Upper lobe of left lung (tissue), 6 donors: ENCODE measurements at regions not wholly inside any gene's neighbourhood (a gene's known extent, or its start where the extent isn't known, plus 50 kb on each side); places are given as distances from the start of the nearest gene placed in this dataset.

ENCODE experiments used
- ATAC-seq, 2 donors: fragments of 200-7000 bp; cut with Tn5 transposase; one replicate each; pipeline ENCODE4 v1.9.1; 2022; ENCODE audit warnings: mild to moderate bottlenecking in 2 of 2, moderate library complexity in 2 of 2; ENCODE audit not compliant: low FRiP score in 2 of 2
- DNase-seq, 2 donors: peaks; one replicate each; pipeline ENCODE4 v3.0.0-alpha.2; 2019 to 2020
- H3K27ac ChIP-seq, 4 donors: fragments of 200-600 bp; sonication (generic); one replicate each; pipeline ENCODE4 v1.5.1; 2016 to 2019
- H3K27me3 ChIP-seq, 4 donors: fragments of 200-600 bp; sonication (generic); one replicate each; pipeline ENCODE4 v1.5.1; 2017 to 2019
- H3K36me3 ChIP-seq, 4 donors: fragments of 200-600 bp; sonication (generic); one replicate each; pipeline ENCODE4 v1.5.1; 2016 to 2019
- H3K4me1 ChIP-seq, 4 donors: fragments of 200-600 bp; sonication (generic); one replicate each; pipeline ENCODE4 v1.5.1; 2018 to 2019
- H3K4me3 ChIP-seq, 4 donors: fragments of 200-600 bp; sonication (generic); one replicate each; pipeline ENCODE4 v1.5.1; 2017 to 2019; ENCODE audit warnings: mild to moderate bottlenecking in 2 of 4, moderate library complexity in 1 of 4
- H3K9me3 ChIP-seq, 4 donors: fragments of 200-600 bp; sonication (generic); one replicate each; pipeline ENCODE4 v1.5.1; 2018 to 2019
- EP300 ChIP-seq, 4 donors: sonication (generic); formaldehyde crosslinking; IDR thresholded peaks; one replicate each; pipeline ENCODE4 v1.5.1; 2017; ENCODE audit warnings: antibody characterized with exemption in 4 of 4, control low read depth in 2 of 4
- POLR2A ChIP-seq, 4 donors: fragments of 450-650 bp; IDR thresholded peaks; one replicate each; pipeline ENCODE4 v1.5.1; 2016 to 2017; ENCODE audit warnings: antibody characterized with exemption in 4 of 4, mild to moderate bottlenecking in 2 of 4
- POLR2AphosphoS5 ChIP-seq, 2 donors: sonication (generic); formaldehyde crosslinking; IDR thresholded peaks; one replicate each; pipeline ENCODE4 v1.5.1; 2017; ENCODE audit warnings: antibody characterized with exemption in 2 of 2
- WGBS, 2 donors: methylation state at CpG; one replicate each; pipeline ENCODE4 v1.1.5; 2017 to 2018; 5-methylcytosine and 5-hydroxymethylcytosine counted together
- TF ChIP-seq, protein P1 (sequence below), 6 experiments: fragments of 450-650 bp in 4 of 6; fragments of 200-600 bp in 2 of 6; sonication (generic) in 2 of 6; IDR thresholded peaks; one replicate each; pipeline ENCODE4 v1.5.1; 2016 to 2019; ENCODE audit warnings: antibody characterized with exemption in 6 of 6
- donor health status: DM: no; HTN: no; CAD: no; lungs with moderate emphysema.
- donor health status: DM: no; HTN: yes; CAD: no; lungs with severe emphysema.

DNA sequence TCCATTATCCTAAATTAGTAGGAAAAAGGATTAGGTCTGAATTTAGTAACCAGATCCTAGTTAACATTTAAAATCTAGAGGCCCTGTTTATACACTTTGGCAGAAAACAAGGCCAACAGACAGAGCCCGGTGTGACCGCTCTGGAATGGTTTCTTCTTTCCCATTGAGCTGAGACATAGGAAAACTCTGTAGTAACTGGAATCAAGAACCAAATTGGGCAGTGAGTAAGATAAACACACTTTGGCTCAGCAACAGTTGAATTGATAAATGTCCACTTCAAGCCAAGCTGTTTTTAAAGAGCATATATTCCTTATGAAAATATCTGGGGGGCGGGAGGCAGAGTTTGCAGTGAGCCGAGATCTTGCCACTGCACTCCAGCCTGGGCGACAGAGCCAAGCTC, 343.7 kb upstream of the SEMA3A start:
- no peak for ATAC-seq
- TF ChIP-seq EP300 (IDR thresholded peaks at IDR 0.05) (no peak), POLR2AphosphoS5 (IDR thresholded peaks at IDR 0.05) (no peak), POLR2A (IDR thresholded peaks at IDR 0.05) (no peak)
- TF ChIP-seq, protein P1, sequence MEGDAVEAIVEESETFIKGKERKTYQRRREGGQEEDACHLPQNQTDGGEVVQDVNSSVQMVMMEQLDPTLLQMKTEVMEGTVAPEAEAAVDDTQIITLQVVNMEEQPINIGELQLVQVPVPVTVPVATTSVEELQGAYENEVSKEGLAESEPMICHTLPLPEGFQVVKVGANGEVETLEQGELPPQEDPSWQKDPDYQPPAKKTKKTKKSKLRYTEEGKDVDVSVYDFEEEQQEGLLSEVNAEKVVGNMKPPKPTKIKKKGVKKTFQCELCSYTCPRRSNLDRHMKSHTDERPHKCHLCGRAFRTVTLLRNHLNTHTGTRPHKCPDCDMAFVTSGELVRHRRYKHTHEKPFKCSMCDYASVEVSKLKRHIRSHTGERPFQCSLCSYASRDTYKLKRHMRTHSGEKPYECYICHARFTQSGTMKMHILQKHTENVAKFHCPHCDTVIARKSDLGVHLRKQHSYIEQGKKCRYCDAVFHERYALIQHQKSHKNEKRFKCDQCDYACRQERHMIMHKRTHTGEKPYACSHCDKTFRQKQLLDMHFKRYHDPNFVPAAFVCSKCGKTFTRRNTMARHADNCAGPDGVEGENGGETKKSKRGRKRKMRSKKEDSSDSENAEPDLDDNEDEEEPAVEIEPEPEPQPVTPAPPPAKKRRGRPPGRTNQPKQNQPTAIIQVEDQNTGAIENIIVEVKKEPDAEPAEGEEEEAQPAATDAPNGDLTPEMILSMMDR (IDR thresholded peaks at IDR 0.05), result no peak
- 84 to 85% methylated on average over 5 of the region's 5 CpGs for WGBS, 2 donors

DNA sequence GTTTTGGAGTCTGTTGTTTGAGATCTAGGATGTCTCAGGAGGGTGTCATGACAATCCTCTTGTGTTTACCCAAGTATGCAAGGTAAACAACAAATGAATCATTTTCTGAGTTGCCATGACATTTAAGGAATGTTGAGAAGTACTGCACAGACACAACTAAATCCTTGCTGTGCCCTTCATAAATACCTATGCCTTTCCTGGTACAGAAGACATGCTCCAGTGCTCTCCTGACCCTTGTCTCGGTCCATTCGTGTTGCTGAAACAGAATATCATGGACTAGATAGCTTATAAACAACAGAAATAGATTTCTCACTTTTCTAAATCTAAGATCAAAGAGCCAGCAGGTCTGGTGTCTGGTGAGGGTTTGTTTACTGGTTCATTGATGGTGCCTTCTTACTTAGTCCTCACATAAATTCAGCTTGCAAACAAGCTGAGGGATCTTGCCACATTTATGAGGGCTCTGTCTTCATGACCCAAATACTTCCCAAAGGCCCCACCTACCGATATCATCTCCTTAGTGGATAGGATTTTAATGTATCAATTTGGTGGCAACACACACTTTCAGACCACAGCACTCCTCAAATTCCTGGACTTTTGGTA, 341.8 kb upstream of the SEMA3A start:
- TF ChIP-seq POLR2AphosphoS5 (IDR thresholded peaks at IDR 0.05), result no peak
- no peak for TF ChIP-seq EP300 (IDR thresholded peaks at IDR 0.05)
- TF ChIP-seq POLR2A (IDR thresholded peaks at IDR 0.05), result no peak
- TF ChIP-seq, protein P1 (IDR thresholded peaks at IDR 0.05), result no peak
- WGBS, 2 donors, result 71 to 73% methylated on average over 3 of the region's 3 CpGs

More for the DNA sequence above, 343.7 kb upstream of the SEMA3A start:
- Histone ChIP-seq H3K36me3 (no peaks in the 10 kb centered on the region), H3K9me3 (no peaks in the 10 kb centered on the region), H3K27ac (no peak overlapping the region), H3K4me1 (no peaks in the 10 kb centered on the region), H3K4me3 (no peak overlapping the region), H3K27me3 (no peaks in the 10 kb centered on the region)
- no peak for DNase-seq

DNA sequence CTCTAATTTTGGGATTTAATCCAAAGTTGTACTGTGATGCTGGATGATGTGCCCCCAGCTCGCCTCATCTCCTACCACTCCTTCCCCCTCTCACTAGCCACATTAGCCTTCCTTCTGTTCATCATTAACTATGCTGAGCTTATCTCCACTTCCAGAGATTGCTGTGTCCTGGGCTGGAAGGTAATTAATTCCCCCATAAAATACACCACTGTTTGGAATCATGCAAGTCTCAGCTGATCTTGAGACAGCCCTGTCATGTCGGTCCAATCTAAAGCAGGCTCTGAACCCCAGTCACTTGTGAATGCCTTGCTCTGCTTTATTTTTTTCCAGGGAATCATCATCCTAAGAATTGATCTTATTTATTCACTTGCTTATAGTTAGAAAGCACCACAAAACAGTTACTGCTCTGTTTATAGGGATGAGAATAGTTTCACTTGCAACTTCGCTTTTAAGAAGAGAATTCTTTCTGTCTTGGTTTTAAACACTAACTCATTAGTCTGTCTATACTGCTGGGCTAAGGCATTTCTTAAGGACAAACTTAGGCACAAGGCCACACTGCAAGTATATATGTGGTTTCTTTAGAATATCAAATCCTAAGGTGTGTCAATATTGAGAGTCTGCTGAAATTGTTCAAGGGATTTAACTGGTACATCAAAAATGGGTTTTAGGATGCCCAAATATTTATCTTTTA, 341.1 kb upstream of the SEMA3A start:
- Histone ChIP-seq H3K4me3 (no peak overlapping the region), H3K27me3 (no peaks in the 10 kb centered on the region), H3K9me3 (no peaks in the 10 kb centered on the region), H3K27ac (no peak overlapping the region), H3K4me1 (no peaks in the 10 kb centered on the region), H3K36me3 (no peaks in the 10 kb centered on the region)
- TF ChIP-seq POLR2A (IDR thresholded peaks at IDR 0.05) (no peak), POLR2AphosphoS5 (IDR thresholded peaks at IDR 0.05) (no peak)
- TF ChIP-seq, protein P1 (IDR thresholded peaks at IDR 0.05), result no peak
- 54 to 57% methylated on average over 3 of the region's 3 CpGs for WGBS, 2 donors
- DNase-seq (no peak), ATAC-seq (no peak)

More for the DNA sequence above, 341.8 kb upstream of the SEMA3A start:
- ATAC-seq (no peak), DNase-seq (no peak)
- Histone ChIP-seq H3K36me3 (no peaks in the 10 kb centered on the region), H3K27me3 (no peaks in the 10 kb centered on the region), H3K27ac (no peak overlapping the region), H3K4me3 (no peak overlapping the region), H3K4me1 (no peaks in the 10 kb centered on the region), H3K9me3 (no peaks in the 10 kb centered on the region)

GRCh38 chr7:84533182-84533581, 338.6 kb upstream of the SEMA3A start:
- Histone ChIP-seq H3K4me1 (no peaks in the 10 kb centered on the region), H3K4me3 (no peak overlapping the region), H3K27me3 (no peaks in the 10 kb centered on the region), H3K36me3 (no peaks in the 10 kb centered on the region), H3K27ac (no peak overlapping the region), H3K9me3 (no peaks in the 10 kb centered on the region)
- no peak for TF ChIP-seq POLR2A (IDR thresholded peaks at IDR 0.05)
- no peak for TF ChIP-seq POLR2AphosphoS5 (IDR thresholded peaks at IDR 0.05)
- TF ChIP-seq, protein P1 (IDR thresholded peaks at IDR 0.05), result no peak
- DNase-seq (no peak), ATAC-seq (no peak)

- Histone ChIP-seq H3K4me1 (no peaks in the 10 kb centered on the region), H3K27ac (no peak overlapping the region), H3K27me3 (no peaks in the 10 kb centered on the region), H3K36me3 (no peaks in the 10 kb centered on the region), H3K4me3 (no peak overlapping the region), H3K9me3 (no peaks in the 10 kb centered on the region)
- TF ChIP-seq EP300 (IDR thresholded peaks at IDR 0.05) (no peak), POLR2A (IDR thresholded peaks at IDR 0.05) (no peak), POLR2AphosphoS5 (IDR thresholded peaks at IDR 0.05) (no peak)
- TF ChIP-seq, protein P1 (IDR thresholded peaks at IDR 0.05), result no peak
- DNase-seq (no peak), ATAC-seq (no peak)
Observed at GRCh38 chr7:84532196-84532595, 337.6 kb upstream of the SEMA3A start.
